ENCODE measurements at regions not wholly inside any gene's neighbourhood (a gene's known extent, or its start where the extent isn't known, plus 50 kb on each side); places are given as distances from the start of the nearest gene placed in this dataset.

DNA sequence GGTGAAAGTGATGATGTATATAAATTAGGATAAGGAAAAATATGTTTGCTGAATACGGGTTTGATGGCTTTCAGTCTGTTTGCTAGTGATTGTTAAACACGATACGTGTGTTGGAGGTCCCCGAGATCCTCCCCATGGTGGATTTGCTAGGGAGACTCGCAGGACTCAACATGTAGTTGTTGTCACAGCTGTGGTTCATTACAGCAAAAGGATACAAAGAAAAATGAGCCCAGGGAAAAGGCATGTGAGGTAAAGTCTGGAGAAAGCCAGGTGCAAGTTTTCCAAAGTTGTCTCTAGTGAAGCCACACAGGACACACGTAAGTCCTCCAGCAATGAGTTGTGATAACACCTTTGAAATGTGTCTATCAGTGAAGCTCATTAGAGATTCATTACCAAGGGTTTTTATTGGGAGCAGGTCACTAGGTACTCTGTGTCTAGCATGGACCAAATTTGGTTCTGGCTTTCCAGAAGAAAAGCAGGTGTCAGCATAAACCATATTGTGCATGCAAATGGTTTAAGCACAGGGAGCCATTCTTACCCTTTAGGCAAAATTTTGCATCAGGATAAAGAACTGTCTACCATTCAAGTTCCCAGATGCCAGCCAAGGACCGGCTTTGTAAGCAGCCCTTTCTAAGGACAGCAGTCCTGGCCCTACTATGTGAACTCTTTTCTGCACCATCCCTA lies 215.2 kb upstream of the WSCD1 start:
- Histone ChIP-seq H3K27ac (no peak overlapping the region), H3K36me3 (no peaks in the 10 kb centered on the region), H3K9me3 (no peaks in the 10 kb centered on the region), H3K4me3 (no peak overlapping the region), H3K27me3 (replicated peaks in 1 of 7) (no peaks in the 10 kb centered on the region), H3K4me1 (no peaks in the 10 kb centered on the region)
- intact Hi-C loops (cut with DNase I; ENCODE audit: low total_unique reads), result no loop called here
- WGBS, 5 donors, result 76 to 91% (median 86%) methylated on average over 7 of the region's 7 CpGs
- no peak for DNase-seq
- no peak for TF ChIP-seq POLR2AphosphoS5 (IDR thresholded peaks at IDR 0.05)
- no peak for TF ChIP-seq CTCF (IDR thresholded peaks at IDR 0.05 in 8 of 11, conservative IDR thresholded peaks at IDR 0.05 in 3 of 11)
- no peak for TF ChIP-seq POLR2A (IDR thresholded peaks at IDR 0.05)

- DNase-seq, result no peak
- no peaks in the 10 kb centered on the region for H3K27me3 ChIP-seq (replicated peaks in 1 of 7)
- no peaks in the 10 kb centered on the region for H3K4me1 ChIP-seq
- WGBS, 5 donors, result 47 to 89% (median 66%) methylated on average over 4 of the region's 4 CpGs
- no peaks in the 10 kb centered on the region for H3K9me3 ChIP-seq
- no peak for TF ChIP-seq CTCF (IDR thresholded peaks at IDR 0.05 in 8 of 11, conservative IDR thresholded peaks at IDR 0.05 in 3 of 11)
- intact Hi-C loops (cut with DNase I; ENCODE audit: low total_unique reads), result no loop called here
- H3K4me3 ChIP-seq, result no peak overlapping the region
- H3K27ac ChIP-seq, result no peak overlapping the region
- H3K36me3 ChIP-seq, result no peaks in the 10 kb centered on the region
Measured at GRCh38 chr17:5861246-5861645, 208.9 kb upstream of the WSCD1 start.

DNA sequence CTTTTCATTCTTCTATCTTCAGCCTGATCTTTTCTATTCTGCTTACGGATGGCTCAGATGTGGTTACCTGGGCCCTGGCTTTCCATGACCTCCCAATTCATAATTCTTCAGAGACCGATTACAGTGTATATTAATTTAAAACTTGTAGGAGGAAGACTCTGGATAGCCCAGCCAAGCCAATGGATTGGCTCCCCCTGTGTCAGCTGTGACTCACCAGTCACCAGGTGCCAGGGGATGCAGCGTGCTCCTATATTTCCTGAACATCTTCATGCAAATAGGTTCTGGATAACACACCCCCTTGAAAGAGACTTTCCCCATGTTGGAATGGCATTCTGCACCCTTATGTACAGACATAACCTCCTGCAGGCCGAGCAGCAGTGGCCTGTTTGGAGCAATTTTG lies 208.3 kb upstream of the WSCD1 start:
- Histone ChIP-seq H3K27me3 (replicated peaks in 1 of 7) (no peaks in the 10 kb centered on the region), H3K9me3 (no peaks in the 10 kb centered on the region), H3K27ac (no peak overlapping the region), H3K4me3 (no peak overlapping the region), H3K4me1 (no peaks in the 10 kb centered on the region), H3K36me3 (no peaks in the 10 kb centered on the region)
- DNase-seq, result no peak
- TF ChIP-seq POLR2A (IDR thresholded peaks at IDR 0.05), result no peak
- TF ChIP-seq POLR2AphosphoS5 (IDR thresholded peaks at IDR 0.05), result no peak
- intact Hi-C loops (cut with DNase I; ENCODE audit: low total_unique reads), result no loop called here
- whole genome bisulfite sequencing, 5 donors, result 86 to 99% (median 92%) methylated on average over 4 of the region's 4 CpGs

GRCh38 chr17:5862395-5862794 lies 207.8 kb upstream of the WSCD1 start:
- Histone ChIP-seq H3K36me3 (no peaks in the 10 kb centered on the region), H3K27ac (no peak overlapping the region), H3K27me3 (replicated peaks in 1 of 7) (no peaks in the 10 kb centered on the region), H3K4me1 (no peaks in the 10 kb centered on the region), H3K4me3 (no peak overlapping the region), H3K9me3 (no peaks in the 10 kb centered on the region)
- intact Hi-C loops (cut with DNase I; ENCODE audit: low total_unique reads), result no loop called here
- TF ChIP-seq POLR2A (IDR thresholded peaks at IDR 0.05), result no peak
- TF ChIP-seq POLR2AphosphoS5 (IDR thresholded peaks at IDR 0.05), result no peak
- no peak for TF ChIP-seq CTCF (IDR thresholded peaks at IDR 0.05 in 8 of 11, conservative IDR thresholded peaks at IDR 0.05 in 3 of 11)
- DNase-seq, result no peak

All from spleen (tissue), 11 donors.